HepG2 (cell line): ENCODE measurements at regions not wholly inside any gene's neighbourhood (a gene's known extent, or its start where the extent isn't known, plus 50 kb on each side); places are given as distances from the start of the nearest gene placed in this dataset.

ENCODE experiments used
- ATAC-seq: fragments of 200-7000 bp; cut with Tn5 transposase; 3 replicates; pipeline ENCODE4 v1.9.1; 2020; ENCODE audit warnings: mild to moderate bottlenecking, moderate library complexity
- BruUV-seq: library from RNA; stranded (reverse); fragments of 400-500 nt; replicated peaks from 2 replicates; lab custom pipeline; 2021; lab: Mats Ljungman, UMichigan
- CTCF ChIA-PET: fragments of 300-600 bp; formaldehyde crosslinking; extraction: SDS; loops from one replicate; lab custom pipeline; 2021; ENCODE audit warnings: low total read pairs, inconsistent platforms, low intra/inter-chr PET ratio; lab: Yijun Ruan, JAX
- POLR2A ChIA-PET: fragments of 350-600 bp; sonication (Branson Sonifier 250); formaldehyde crosslinking; loops from one replicate; lab custom pipeline; 2020; ENCODE audit warnings: antibody characterized with exemption, inconsistent platforms; lab: Yijun Ruan, JAX
- DNase-seq: peaks from one replicate; pipeline ENCODE4 v3.0.0-alpha.2; 2015; ENCODE audit warnings: low spot score
- FAIRE-seq: peaks from 3 replicates; lab custom pipeline; 2011; peaks lifted over from hg19 to GRCh38; lab: Jason Lieb, UNC
- H2AFZ ChIP-seq: one replicate; pipeline ENCODE4 v1.6.1; 2011; ENCODE audit warnings: low read length, inconsistent platforms
- H3K27ac ChIP-seq: fragments of 300-600 bp; 3 replicates; pipeline ENCODE4 v1.8.0; 2011; ENCODE audit warnings: mixed run types, mild to moderate bottlenecking, mixed read lengths, low read length, inconsistent platforms; ENCODE audit not compliant: insufficient read depth; ENCODE audit errors: extremely low read length
- H3K27me3 ChIP-seq, 2 experiments: fragments of 200-600 bp in 1 of 2; 2 replicates in 1 of 2; 3 replicates in 1 of 2; pipeline versions ENCODE4 v1.6.0 to v1.8.0; 2011; ENCODE audit warnings: low read length in 2 of 2, mild to moderate bottlenecking in 2 of 2, moderate library complexity in 2 of 2, inconsistent platforms in 1 of 2; ENCODE audit not compliant: insufficient read depth in 2 of 2, control insufficient read depth in 1 of 2
- H3K36me3 ChIP-seq, 2 experiments: fragments of 200-600 bp in 1 of 2; replicated peaks in 1 of 2; 2 replicates in 1 of 2; 3 replicates in 1 of 2; pipeline versions ENCODE4 v1.5.1 to v1.8.0; 2011; ENCODE audit warnings: low read length in 2 of 2, inconsistent platforms in 1 of 2; ENCODE audit not compliant: insufficient read depth in 2 of 2, control insufficient read depth in 1 of 2
- H3K4me1 ChIP-seq: 2 replicates; pipeline ENCODE4 v1.5.1; 2012; ENCODE audit warnings: low read length, inconsistent platforms; ENCODE audit not compliant: insufficient read depth
- H3K4me2 ChIP-seq: 2 replicates; pipeline ENCODE4 v1.6.0; 2011; ENCODE audit warnings: low read depth, low read length, inconsistent platforms
- H3K4me3 ChIP-seq, 3 experiments: fragments of 200-600 bp in 1 of 3; sonication (generic), shearing (Covaris generic) in 1 of 3; replicated peaks in 1 of 3; 2 replicates each; pipeline ENCODE4 v1.5.1; 2011 to 2016; ENCODE audit warnings: low read length in 3 of 3, inconsistent platforms in 2 of 3, low read depth in 2 of 3, mild to moderate bottlenecking in 2 of 3, control low read depth in 1 of 3, mixed read lengths in 1 of 3; ENCODE audit not compliant: insufficient read depth in 1 of 3
- H3K79me2 ChIP-seq: one replicate; pipeline ENCODE4 v1.6.1; 2011; ENCODE audit warnings: low read length, inconsistent platforms; ENCODE audit not compliant: insufficient read depth
- H3K9ac ChIP-seq: 2 replicates; pipeline ENCODE4 v1.6.0; 2011; ENCODE audit warnings: mild to moderate bottlenecking, low read depth, low read length, inconsistent platforms; ENCODE audit not compliant: insufficient read depth
- H3K9me3 ChIP-seq: 2 replicates; pipeline ENCODE4 v1.5.1; 2012; ENCODE audit warnings: mild to moderate bottlenecking, low read length
- H4K20me1 ChIP-seq: 2 replicates; pipeline ENCODE4 v1.6.0; 2011; ENCODE audit warnings: inconsistent platforms, mild to moderate bottlenecking, low read length, moderate library complexity; ENCODE audit not compliant: insufficient read depth
- ATF1 ChIP-seq: IDR thresholded peaks from 2 replicates; pipeline ENCODE4 v1.6.1; 2016; ENCODE audit warnings: mild to moderate bottlenecking, control low read depth
- FOXP1 ChIP-seq, 2 experiments: fragments of 450-650 bp in 1 of 2; IDR thresholded peaks; 2 replicates each; pipeline ENCODE4 v1.6.1; 2017 to 2018; ENCODE audit warnings: antibody characterized with exemption in 1 of 2
- FOXP4 ChIP-seq: sonication (generic); formaldehyde crosslinking; IDR thresholded peaks from 2 replicates; pipeline ENCODE4 v1.4.0; 2020; ENCODE audit warnings: missing genetic modification reagents
- HNF4A ChIP-seq: sonication (generic); formaldehyde crosslinking; IDR thresholded peaks from 2 replicates; pipeline ENCODE4 v1.4.0; 2020; ENCODE audit warnings: missing genetic modification reagents
- PRDM4 ChIP-seq: sonication (generic); formaldehyde crosslinking; IDR thresholded peaks from 2 replicates; pipeline ENCODE4 v1.9.0; 2021; ENCODE audit warnings: missing genetic modification reagents, borderline replicate concordance
- RFXANK ChIP-seq: IDR thresholded peaks from 2 replicates; pipeline ENCODE4 v1.6.1; 2016
- STAG1 ChIP-seq: sonication (generic); formaldehyde crosslinking; IDR thresholded peaks from 2 replicates; pipeline ENCODE4 v1.4.0; 2020; ENCODE audit warnings: missing genetic modification reagents
- ZNF710 ChIP-seq: sonication (generic); formaldehyde crosslinking; IDR thresholded peaks from 2 replicates; pipeline ENCODE4 v1.5.0; 2020; ENCODE audit warnings: mild to moderate bottlenecking, missing genetic modification reagents, borderline replicate concordance
- WGBS: methylation state at CpG from one replicate; pipeline ENCODE4 v1.1.6; 2017; ENCODE audit warnings: low lambda C conversion rate; 5-methylcytosine and 5-hydroxymethylcytosine counted together
- in situ Hi-C: cut with HindIII; loops from 2 replicates; pipeline ENCODE4 v1.10.0; 2017; ENCODE audit warnings: low pct_unique_long_range_greater_than_20kb; ENCODE audit not compliant: extremely low pct_ligation_motif_present
- intact Hi-C: fragments of 100-400 bp; cut with micrococcal nuclease; formaldehyde crosslinking; loops from one replicate; pipeline ENCODE4 v1.10.0; 2022; ENCODE audit not compliant: unreplicated experiment

DNA sequence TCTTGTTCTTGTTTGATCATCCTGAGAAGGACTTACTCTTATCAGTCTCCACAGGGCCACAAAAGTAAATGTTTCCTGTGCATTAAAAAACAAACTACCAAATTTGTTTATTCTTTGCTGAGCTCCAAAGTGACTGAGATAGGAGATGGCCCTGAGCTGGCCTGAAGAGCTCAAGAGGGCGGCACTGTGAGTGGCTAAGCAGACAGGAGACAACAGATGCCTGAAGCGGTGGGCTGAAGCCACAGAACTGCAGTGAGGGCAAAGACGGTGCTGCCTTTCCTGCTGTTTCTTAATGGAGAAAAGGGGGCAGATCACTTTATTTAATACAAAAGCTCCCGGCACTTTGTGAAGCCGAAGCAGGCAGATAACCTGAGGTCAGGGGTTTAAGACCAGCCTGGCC is 379.6 kb downstream of the ARL4A start:
- DNase-seq = no peak
- H3K79me2 ChIP-seq = no peaks in the 10 kb centered on the region
- no peak overlapping the region for H3K9ac ChIP-seq
- H3K4me2 ChIP-seq = peak overlapping the region; percentile 25
- H2AFZ ChIP-seq = no peak overlapping the region
- peaks cover 17% of the 10 kb centered on the region for H3K4me1 ChIP-seq
- no peaks in the 10 kb centered on the region for H3K36me3 ChIP-seq
- no peak for FAIRE-seq
- 50% methylated on average over 4 of the region's 5 CpGs for WGBS
- peak; percentile 9; the same call in 1 of the 2 replicates for TF ChIP-seq HNF4A (CRISPR knock-in tag)
- no peak for TF ChIP-seq RFXANK (CRISPR knock-in tag)
- no peak for TF ChIP-seq FOXP1 (IDR thresholded peaks at IDR 0.05)
- TF ChIP-seq FOXP1 (CRISPR knock-in tag; IDR thresholded peaks at IDR 0.05) = peak; percentile 22; the same call in 1 of the 2 replicates
- no peak for TF ChIP-seq ATF1 (CRISPR knock-in tag)
- 0 out of 2 replicates have a peak, but pooled peaks have one; percentile 15 for TF ChIP-seq STAG1 (CRISPR knock-in tag)
- TF ChIP-seq ZNF710 (CRISPR knock-in tag) = no peak
- TF ChIP-seq FOXP4 (CRISPR knock-in tag) = peak; percentile 34; the same call in 1 of the 2 replicates
- TF ChIP-seq PRDM4 (CRISPR knock-in tag) = no peak
- TF ChIP-seq, all 625 proteins: peak for 4
- H3K4me3 ChIP-seq = no peak overlapping the region
- CTCF ChIA-PET = no interaction called here
- no peaks in the 10 kb centered on the region for H3K27me3 ChIP-seq
- no peak overlapping the region for H3K27ac ChIP-seq
- no peaks in the 10 kb centered on the region for H3K9me3 ChIP-seq
- ATAC-seq = peak; percentile 95
- intact Hi-C loops (no loop called here), in situ Hi-C loops (no loop called here)
- BruUV-seq = no TSS peak
- POLR2A ChIA-PET = interaction anchor here (1.8 kb wide), 1 partner anchor 50 kb away, joined by 5 read pairs; no protein-coding TSS in a partner anchor
- no peaks in the 10 kb centered on the region for H4K20me1 ChIP-seq
